ENCODE measurements at regions not wholly inside any gene's neighbourhood (a gene's known extent, or its start where the extent isn't known, plus 50 kb on each side); places are given as distances from the start of the nearest gene placed in this dataset.

GRCh38 chr5:2009986-2010914 is 127.5 kb upstream of the IRX4 start:
- DNase-seq = no peak
- in situ Hi-C loops (cut with HindIII; ENCODE audit: low pct_ligation_motif_present, low pct_unique_long_range_greater_than_20kb, low sequenced_read_pairs) = no loop called here

- DNase-seq = no peak
- in situ Hi-C loops (cut with HindIII; ENCODE audit: low pct_ligation_motif_present, low pct_unique_long_range_greater_than_20kb, low sequenced_read_pairs) = no loop called here
Observed at GRCh38 chr5:2008851-2009629, 126.3 kb upstream of the IRX4 start.

- in situ Hi-C loops (cut with HindIII; ENCODE audit: low pct_ligation_motif_present, low pct_unique_long_range_greater_than_20kb, low sequenced_read_pairs) = no loop called here
- DNase-seq = no peak
Observed at GRCh38 chr5:2007878-2008501, 125.3 kb upstream of the IRX4 start.

GRCh38 chr5:2007496-2007877 is 124.8 kb upstream of the IRX4 start:
- in situ Hi-C loops (cut with HindIII; ENCODE audit: low pct_ligation_motif_present, low pct_unique_long_range_greater_than_20kb, low sequenced_read_pairs) = no loop called here
- no peak for DNase-seq

GRCh38 chr5:2006971-2007291 is 124.2 kb upstream of the IRX4 start:
- DNase-seq = no peak
- in situ Hi-C loops (cut with HindIII; ENCODE audit: low pct_ligation_motif_present, low pct_unique_long_range_greater_than_20kb, low sequenced_read_pairs) = no loop called here

GRCh38 chr5:2006193-2006970 is 123.7 kb upstream of the IRX4 start:
- DNase-seq = no peak

GRCh38 chr5:2005101-2006041 is 122.6 kb upstream of the IRX4 start:
- DNase-seq = no peak

More at GRCh38 chr5:2006193-2006970, 123.7 kb upstream of the IRX4 start:
- in situ Hi-C loops (cut with HindIII; ENCODE audit: low pct_ligation_motif_present, low pct_unique_long_range_greater_than_20kb, low sequenced_read_pairs) = no loop called here

GRCh38 chr5:2003690-2004365 is 121.1 kb upstream of the IRX4 start:
- in situ Hi-C loops (cut with HindIII; ENCODE audit: low pct_ligation_motif_present, low pct_unique_long_range_greater_than_20kb, low sequenced_read_pairs) = no loop called here
- DNase-seq = no peak

More at GRCh38 chr5:2005101-2006041, 122.6 kb upstream of the IRX4 start:
- in situ Hi-C loops (cut with HindIII; ENCODE audit: low pct_ligation_motif_present, low pct_unique_long_range_greater_than_20kb, low sequenced_read_pairs) = no loop called here

- no peak for DNase-seq
- in situ Hi-C loops (cut with HindIII; ENCODE audit: low pct_ligation_motif_present, low pct_unique_long_range_greater_than_20kb, low sequenced_read_pairs) = no loop called here
Observed at GRCh38 chr5:2003206-2003605, 120.5 kb upstream of the IRX4 start.

GRCh38 chr5:2001300-2001699 is 118.6 kb upstream of the IRX4 start:
- in situ Hi-C loops (cut with HindIII; ENCODE audit: low pct_ligation_motif_present, low pct_unique_long_range_greater_than_20kb, low sequenced_read_pairs) = no loop called here
- DNase-seq = no peak

- in situ Hi-C loops (cut with HindIII; ENCODE audit: low pct_ligation_motif_present, low pct_unique_long_range_greater_than_20kb, low sequenced_read_pairs) = no loop called here
- no peak for DNase-seq
Observed at GRCh38 chr5:2000591-2000990, 117.9 kb upstream of the IRX4 start.

GRCh38 chr5:1999794-2000193 is 117.1 kb upstream of the IRX4 start:
- DNase-seq = no peak
- in situ Hi-C loops (cut with HindIII; ENCODE audit: low pct_ligation_motif_present, low pct_unique_long_range_greater_than_20kb, low sequenced_read_pairs) = no loop called here

- DNase-seq = no peak
- in situ Hi-C loops (cut with HindIII; ENCODE audit: low pct_ligation_motif_present, low pct_unique_long_range_greater_than_20kb, low sequenced_read_pairs) = no loop called here
Observed at GRCh38 chr5:1998716-1999317, 116.1 kb upstream of the IRX4 start.

GRCh38 chr5:1998348-1998669 is 115.6 kb upstream of the IRX4 start:
- in situ Hi-C loops (cut with HindIII; ENCODE audit: low pct_ligation_motif_present, low pct_unique_long_range_greater_than_20kb, low sequenced_read_pairs) = no loop called here
- DNase-seq = no peak

- no peak for DNase-seq
- in situ Hi-C loops (cut with HindIII; ENCODE audit: low pct_ligation_motif_present, low pct_unique_long_range_greater_than_20kb, low sequenced_read_pairs) = no loop called here
Observed at GRCh38 chr5:1997640-1998347, 115.1 kb upstream of the IRX4 start.

GRCh38 chr5:1995491-1995890 is 112.8 kb upstream of the IRX4 start:
- DNase-seq = no peak
- in situ Hi-C loops (cut with HindIII; ENCODE audit: low pct_ligation_motif_present, low pct_unique_long_range_greater_than_20kb, low sequenced_read_pairs) = no loop called here
